ENCODE measurements at regions not wholly inside any gene's neighbourhood (a gene's known extent, or its start where the extent isn't known, plus 50 kb on each side); places are given as distances from the start of the nearest gene placed in this dataset.

GRCh38 chr5:18433336-18433735 is 799.1 kb downstream of the TAF11L14 start:
- no peaks in the 10 kb centered on the region for H3K27me3 ChIP-seq (ENCODE audit: insufficient read depth, low read length)
- no peak overlapping the region for H2BK120ac ChIP-seq (ENCODE audit: insufficient read depth, low read length, poor library complexity)
- H3K18ac ChIP-seq (ENCODE audit: low read length), result no peak overlapping the region
- H4K12ac ChIP-seq (ENCODE audit: low read depth, low read length), result no peak overlapping the region
- peaks cover 4% of the 10 kb centered on the region for H3K9me3 ChIP-seq (ENCODE audit: insufficient read depth, low read depth, low read length)
- no peak overlapping the region for H3K4ac ChIP-seq (ENCODE audit: low read depth, low read length)
- H3K79me2 ChIP-seq (ENCODE audit: control insufficient read depth, insufficient read depth, low read length, poor library complexity), result no peaks in the 10 kb centered on the region
- H2BK12ac ChIP-seq (ENCODE audit: low read length), result no peak overlapping the region
- DNase-seq, result no peak
- no peak overlapping the region for H4K8ac ChIP-seq (ENCODE audit: low read depth, low read length)
- H2AK5ac ChIP-seq (ENCODE audit: low read length), result no peak overlapping the region
- no peaks in the 10 kb centered on the region for H3K36me3 ChIP-seq (ENCODE audit: control insufficient read depth in 1 of 2, insufficient read depth in 2 of 2, low read length in 2 of 2)
- H3K27ac ChIP-seq (ENCODE audit: low read depth, low read length), result no peak overlapping the region
- H3K79me1 ChIP-seq (ENCODE audit: low read length), result no peaks in the 10 kb centered on the region
- H3K4me1 ChIP-seq (ENCODE audit: control insufficient read depth in 1 of 2, insufficient read depth in 2 of 2, low read length in 2 of 2), result no peaks in the 10 kb centered on the region
- no peak overlapping the region for H3K9ac ChIP-seq (ENCODE audit: low read length)
- no peak overlapping the region for H2AFZ ChIP-seq (ENCODE audit: insufficient read depth, low read length, poor library complexity)
- no peak overlapping the region for H3K23ac ChIP-seq (ENCODE audit: low read length)
- H3K4me2 ChIP-seq (ENCODE audit: low read length), result no peak overlapping the region
- no peak overlapping the region for H2BK5ac ChIP-seq (ENCODE audit: low read depth, low read length, poor library complexity)
- H4K91ac ChIP-seq (ENCODE audit: low read depth, low read length), result no peak overlapping the region
- H3K14ac ChIP-seq (ENCODE audit: low read length), result no peak overlapping the region
- no peak overlapping the region for H3K4me3 ChIP-seq (ENCODE audit: low read depth, low read length)

GRCh38 chr5:18438126-18438525 is 803.9 kb downstream of the TAF11L14 start:
- H3K9me3 ChIP-seq (ENCODE audit: insufficient read depth, low read depth, low read length), result peaks cover 1% of the 10 kb centered on the region
- no peak overlapping the region for H3K14ac ChIP-seq (ENCODE audit: low read length)
- no peak overlapping the region for H3K4me2 ChIP-seq (ENCODE audit: low read length)
- H2AK5ac ChIP-seq (ENCODE audit: low read length), result no peak overlapping the region
- H3K27me3 ChIP-seq (ENCODE audit: insufficient read depth, low read length), result no peaks in the 10 kb centered on the region
- no peak overlapping the region for H4K12ac ChIP-seq (ENCODE audit: low read depth, low read length)
- H3K9ac ChIP-seq (ENCODE audit: low read length), result no peak overlapping the region
- no peaks in the 10 kb centered on the region for H3K4me1 ChIP-seq (ENCODE audit: control insufficient read depth in 1 of 2, insufficient read depth in 2 of 2, low read length in 2 of 2)
- H3K36me3 ChIP-seq (ENCODE audit: control insufficient read depth in 1 of 2, insufficient read depth in 2 of 2, low read length in 2 of 2), result no peaks in the 10 kb centered on the region
- H3K79me1 ChIP-seq (ENCODE audit: low read length), result no peaks in the 10 kb centered on the region
- peak in 1 of 2 donors; percentile 65 for DNase-seq
- H3K23ac ChIP-seq (ENCODE audit: low read length), result no peak overlapping the region
- H4K91ac ChIP-seq (ENCODE audit: low read depth, low read length), result no peak overlapping the region
- H2BK5ac ChIP-seq (ENCODE audit: low read depth, low read length, poor library complexity), result no peak overlapping the region
- no peak overlapping the region for H2AFZ ChIP-seq (ENCODE audit: insufficient read depth, low read length, poor library complexity)
- H3K4me3 ChIP-seq (ENCODE audit: low read depth, low read length), result no peak overlapping the region
- H3K4ac ChIP-seq (ENCODE audit: low read depth, low read length), result no peak overlapping the region
- WGBS (ENCODE audit: extremely low coverage, insufficient coverage, insufficient read length), result no CpG with 5 or more reads among the region's 1 CpG
- H3K79me2 ChIP-seq (ENCODE audit: control insufficient read depth, insufficient read depth, low read length, poor library complexity), result no peaks in the 10 kb centered on the region
- H3K18ac ChIP-seq (ENCODE audit: low read length), result no peak overlapping the region
- H2BK120ac ChIP-seq (ENCODE audit: insufficient read depth, low read length, poor library complexity), result no peak overlapping the region
- H4K8ac ChIP-seq (ENCODE audit: low read depth, low read length), result no peak overlapping the region
- no peak overlapping the region for H3K27ac ChIP-seq (ENCODE audit: low read depth, low read length)
- H2BK12ac ChIP-seq (ENCODE audit: low read length), result no peak overlapping the region

DNA sequence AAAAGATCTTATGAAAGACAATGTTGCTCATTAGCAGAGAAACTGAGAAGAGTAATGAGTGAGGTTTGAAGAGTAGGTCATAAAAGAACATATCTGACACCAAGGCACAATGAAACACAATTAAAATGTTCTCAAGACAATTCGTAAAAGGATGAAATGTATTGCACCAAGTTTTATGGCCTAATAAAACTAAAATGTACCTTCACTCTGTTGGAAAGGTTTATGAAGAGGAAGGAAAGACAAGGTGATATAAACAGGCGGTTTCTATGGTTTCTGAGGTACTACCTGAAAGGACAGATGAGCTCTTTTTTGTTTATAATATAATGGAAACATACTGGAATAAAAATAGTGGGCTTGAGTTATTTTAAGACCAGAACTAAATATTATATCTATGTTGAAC is 821.3 kb downstream of the TAF11L14 start:
- H3K23ac ChIP-seq (ENCODE audit: low read length), result no peak overlapping the region
- no peak overlapping the region for H2BK120ac ChIP-seq (ENCODE audit: insufficient read depth, low read length, poor library complexity)
- WGBS (ENCODE audit: extremely low coverage, insufficient coverage, insufficient read length), result no CpG with 5 or more reads among the region's 2 CpGs

GRCh38 chr5:18457255-18457654 is 823.0 kb downstream of the TAF11L14 start:
- H3K79me2 ChIP-seq (ENCODE audit: control insufficient read depth, insufficient read depth, low read length, poor library complexity), result no peaks in the 10 kb centered on the region
- no peaks in the 10 kb centered on the region for H3K9me3 ChIP-seq (ENCODE audit: insufficient read depth, low read depth, low read length)
- H2AFZ ChIP-seq (ENCODE audit: insufficient read depth, low read length, poor library complexity), result no peak overlapping the region
- no peak for DNase-seq
- H4K8ac ChIP-seq (ENCODE audit: low read depth, low read length), result no peak overlapping the region
- no peak overlapping the region for H2AK5ac ChIP-seq (ENCODE audit: low read length)
- H3K14ac ChIP-seq (ENCODE audit: low read length), result no peak overlapping the region
- no peaks in the 10 kb centered on the region for H3K27me3 ChIP-seq (ENCODE audit: insufficient read depth, low read length)
- no peak overlapping the region for H3K23ac ChIP-seq (ENCODE audit: low read length)
- no peaks in the 10 kb centered on the region for H3K4me1 ChIP-seq (ENCODE audit: control insufficient read depth in 1 of 2, insufficient read depth in 2 of 2, low read length in 2 of 2)
- no peak overlapping the region for H2BK12ac ChIP-seq (ENCODE audit: low read length)
- WGBS (ENCODE audit: extremely low coverage, insufficient coverage, insufficient read length), result no CpG with 5 or more reads among the region's 5 CpGs
- no peak overlapping the region for H3K18ac ChIP-seq (ENCODE audit: low read length)
- no peak overlapping the region for H4K91ac ChIP-seq (ENCODE audit: low read depth, low read length)
- H3K36me3 ChIP-seq (ENCODE audit: control insufficient read depth in 1 of 2, insufficient read depth in 2 of 2, low read length in 2 of 2), result no peaks in the 10 kb centered on the region
- no peak overlapping the region for H3K9ac ChIP-seq (ENCODE audit: low read length)
- H3K27ac ChIP-seq (ENCODE audit: low read depth, low read length), result no peak overlapping the region
- no peak overlapping the region for H2BK120ac ChIP-seq (ENCODE audit: insufficient read depth, low read length, poor library complexity)
- no peaks in the 10 kb centered on the region for H3K79me1 ChIP-seq (ENCODE audit: low read length)
- H2BK5ac ChIP-seq (ENCODE audit: low read depth, low read length, poor library complexity), result no peak overlapping the region
- H3K4ac ChIP-seq (ENCODE audit: low read depth, low read length), result no peak overlapping the region
- H3K4me3 ChIP-seq (ENCODE audit: low read depth, low read length), result no peak overlapping the region
- H4K12ac ChIP-seq (ENCODE audit: low read depth, low read length), result no peak overlapping the region
- H3K4me2 ChIP-seq (ENCODE audit: low read length), result no peak overlapping the region

More for the DNA sequence above, 821.3 kb downstream of the TAF11L14 start:
- Histone ChIP-seq H3K4ac (ENCODE audit: low read depth, low read length) (no peak overlapping the region), H3K9me3 (ENCODE audit: insufficient read depth, low read depth, low read length) (no peaks in the 10 kb centered on the region), H4K8ac (ENCODE audit: low read depth, low read length) (no peak overlapping the region), H4K91ac (ENCODE audit: low read depth, low read length) (no peak overlapping the region), H3K14ac (ENCODE audit: low read length) (no peak overlapping the region), H3K27me3 (ENCODE audit: insufficient read depth, low read length) (no peaks in the 10 kb centered on the region), H3K4me3 (ENCODE audit: low read depth, low read length) (no peak overlapping the region), H4K12ac (ENCODE audit: low read depth, low read length) (no peak overlapping the region), H2BK5ac (ENCODE audit: low read depth, low read length, poor library complexity) (no peak overlapping the region), H3K4me1 (ENCODE audit: control insufficient read depth in 1 of 2, insufficient read depth in 2 of 2, low read length in 2 of 2) (no peaks in the 10 kb centered on the region), H3K4me2 (ENCODE audit: low read length) (no peak overlapping the region), H3K36me3 (ENCODE audit: control insufficient read depth in 1 of 2, insufficient read depth in 2 of 2, low read length in 2 of 2) (no peaks in the 10 kb centered on the region), H3K79me1 (ENCODE audit: low read length) (no peaks in the 10 kb centered on the region), H3K27ac (ENCODE audit: low read depth, low read length) (no peak overlapping the region), H2AK5ac (ENCODE audit: low read length) (no peak overlapping the region), H2AFZ (ENCODE audit: insufficient read depth, low read length, poor library complexity) (no peak overlapping the region), H3K79me2 (ENCODE audit: control insufficient read depth, insufficient read depth, low read length, poor library complexity) (no peaks in the 10 kb centered on the region), H3K9ac (ENCODE audit: low read length) (no peak overlapping the region), H3K18ac (ENCODE audit: low read length) (no peak overlapping the region), H2BK12ac (ENCODE audit: low read length) (no peak overlapping the region)
- DNase-seq, result no peak

All from trophoblast cell (in vitro differentiated cells and primary cell).